HL-60 (cell line): ENCODE measurements at regions not wholly inside any gene's neighbourhood (a gene's known extent, or its start where the extent isn't known, plus 50 kb on each side); places are given as distances from the start of the nearest gene placed in this dataset.

Source experiments
- CTCF ChIP-seq: IDR thresholded peaks from one replicate; pipeline ENCODE4 v1.5.1; 2011; ENCODE audit warnings: low read length, control low read depth, inconsistent platforms; ENCODE audit not compliant: insufficient read depth
- GABPA ChIP-seq: IDR thresholded peaks from 2 replicates; pipeline ENCODE4 v1.6.1; 2012; ENCODE audit warnings: low read depth
- POLR2AphosphoS5 ChIP-seq: IDR thresholded peaks from 2 replicates; pipeline ENCODE4 v1.6.1; 2012; ENCODE audit warnings: low read depth
- SPI1 ChIP-seq: IDR thresholded peaks from 2 replicates; pipeline ENCODE4 v1.6.1; 2012; ENCODE audit warnings: low read depth, mild to moderate bottlenecking, borderline replicate concordance
- TF ChIP-seq, protein P1 (sequence below): IDR thresholded peaks from 2 replicates; pipeline ENCODE4 v1.6.1; 2012; ENCODE audit warnings: low read depth; ENCODE audit not compliant: insufficient replicate concordance

GRCh38 chr3:184497804-184498203 lies 63.8 kb upstream of the EPHB3 start:
- TF ChIP-seq POLR2AphosphoS5: no peak
- no peak for TF ChIP-seq CTCF
- no peak for TF ChIP-seq GABPA
- TF ChIP-seq, protein P1, sequence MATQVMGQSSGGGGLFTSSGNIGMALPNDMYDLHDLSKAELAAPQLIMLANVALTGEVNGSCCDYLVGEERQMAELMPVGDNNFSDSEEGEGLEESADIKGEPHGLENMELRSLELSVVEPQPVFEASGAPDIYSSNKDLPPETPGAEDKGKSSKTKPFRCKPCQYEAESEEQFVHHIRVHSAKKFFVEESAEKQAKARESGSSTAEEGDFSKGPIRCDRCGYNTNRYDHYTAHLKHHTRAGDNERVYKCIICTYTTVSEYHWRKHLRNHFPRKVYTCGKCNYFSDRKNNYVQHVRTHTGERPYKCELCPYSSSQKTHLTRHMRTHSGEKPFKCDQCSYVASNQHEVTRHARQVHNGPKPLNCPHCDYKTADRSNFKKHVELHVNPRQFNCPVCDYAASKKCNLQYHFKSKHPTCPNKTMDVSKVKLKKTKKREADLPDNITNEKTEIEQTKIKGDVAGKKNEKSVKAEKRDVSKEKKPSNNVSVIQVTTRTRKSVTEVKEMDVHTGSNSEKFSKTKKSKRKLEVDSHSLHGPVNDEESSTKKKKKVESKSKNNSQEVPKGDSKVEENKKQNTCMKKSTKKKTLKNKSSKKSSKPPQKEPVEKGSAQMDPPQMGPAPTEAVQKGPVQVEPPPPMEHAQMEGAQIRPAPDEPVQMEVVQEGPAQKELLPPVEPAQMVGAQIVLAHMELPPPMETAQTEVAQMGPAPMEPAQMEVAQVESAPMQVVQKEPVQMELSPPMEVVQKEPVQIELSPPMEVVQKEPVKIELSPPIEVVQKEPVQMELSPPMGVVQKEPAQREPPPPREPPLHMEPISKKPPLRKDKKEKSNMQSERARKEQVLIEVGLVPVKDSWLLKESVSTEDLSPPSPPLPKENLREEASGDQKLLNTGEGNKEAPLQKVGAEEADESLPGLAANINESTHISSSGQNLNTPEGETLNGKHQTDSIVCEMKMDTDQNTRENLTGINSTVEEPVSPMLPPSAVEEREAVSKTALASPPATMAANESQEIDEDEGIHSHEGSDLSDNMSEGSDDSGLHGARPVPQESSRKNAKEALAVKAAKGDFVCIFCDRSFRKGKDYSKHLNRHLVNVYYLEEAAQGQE: no peak
- TF ChIP-seq SPI1: no peak
